ENCODE measurements at regions not wholly inside any gene's neighbourhood (a gene's known extent, or its start where the extent isn't known, plus 50 kb on each side); places are given as distances from the start of the nearest gene placed in this dataset.

DNA sequence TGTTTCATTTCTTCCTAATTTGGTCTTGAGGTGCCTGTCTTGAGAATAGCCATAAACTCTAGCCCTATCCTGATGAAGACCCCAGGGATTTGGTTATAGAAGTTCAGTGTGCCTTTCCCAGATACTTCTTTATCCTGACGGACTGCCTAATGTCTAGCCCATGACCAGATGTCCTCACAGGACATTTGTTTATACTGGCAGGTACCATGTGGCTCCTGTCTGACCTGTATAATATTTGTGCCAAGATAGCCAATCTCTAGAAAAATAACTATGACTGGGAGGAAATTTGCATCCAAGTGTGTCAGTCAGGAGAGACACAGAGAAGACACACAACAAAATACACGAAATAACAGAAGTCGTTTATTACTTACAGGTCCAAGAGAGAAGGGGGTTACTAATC, 69.2 kb upstream of the MIR17HG start:
- no peak for TF ChIP-seq POLR2A (IDR thresholded peaks at IDR 0.05)
- TF ChIP-seq, protein P1, sequence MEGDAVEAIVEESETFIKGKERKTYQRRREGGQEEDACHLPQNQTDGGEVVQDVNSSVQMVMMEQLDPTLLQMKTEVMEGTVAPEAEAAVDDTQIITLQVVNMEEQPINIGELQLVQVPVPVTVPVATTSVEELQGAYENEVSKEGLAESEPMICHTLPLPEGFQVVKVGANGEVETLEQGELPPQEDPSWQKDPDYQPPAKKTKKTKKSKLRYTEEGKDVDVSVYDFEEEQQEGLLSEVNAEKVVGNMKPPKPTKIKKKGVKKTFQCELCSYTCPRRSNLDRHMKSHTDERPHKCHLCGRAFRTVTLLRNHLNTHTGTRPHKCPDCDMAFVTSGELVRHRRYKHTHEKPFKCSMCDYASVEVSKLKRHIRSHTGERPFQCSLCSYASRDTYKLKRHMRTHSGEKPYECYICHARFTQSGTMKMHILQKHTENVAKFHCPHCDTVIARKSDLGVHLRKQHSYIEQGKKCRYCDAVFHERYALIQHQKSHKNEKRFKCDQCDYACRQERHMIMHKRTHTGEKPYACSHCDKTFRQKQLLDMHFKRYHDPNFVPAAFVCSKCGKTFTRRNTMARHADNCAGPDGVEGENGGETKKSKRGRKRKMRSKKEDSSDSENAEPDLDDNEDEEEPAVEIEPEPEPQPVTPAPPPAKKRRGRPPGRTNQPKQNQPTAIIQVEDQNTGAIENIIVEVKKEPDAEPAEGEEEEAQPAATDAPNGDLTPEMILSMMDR (IDR thresholded peaks at IDR 0.05): no peak

Data from thyroid gland (tissue), 4 donors.